DOHH2 (cell line): ENCODE measurements at regions not wholly inside any gene's neighbourhood (a gene's known extent, or its start where the extent isn't known, plus 50 kb on each side); places are given as distances from the start of the nearest gene placed in this dataset.

Experiments used
- H3F3A ChIP-seq: fragments of 200-600 bp; sonication (generic), shearing (Covaris generic); 2 replicates; pipeline ENCODE4 v1.6.0; 2016; ENCODE audit warnings: antibody characterized with exemption, mild to moderate bottlenecking; ENCODE audit not compliant: control insufficient read depth, insufficient read depth
- H3K27ac ChIP-seq: fragments of 200-600 bp; sonication (generic); 2 replicates; pipeline ENCODE4 v1.5.1; 2014; ENCODE audit warnings: low read depth, mild to moderate bottlenecking, low read length, moderate library complexity
- H3K27me3 ChIP-seq: fragments of 200-600 bp; sonication (generic); 2 replicates; pipeline ENCODE4 v1.6.1; 2014; ENCODE audit warnings: mild to moderate bottlenecking, low read length, mixed read lengths; ENCODE audit not compliant: control insufficient read depth
- H3K36me3 ChIP-seq: fragments of 200-600 bp; sonication (generic); 2 replicates; pipeline ENCODE4 v1.6.1; 2014; ENCODE audit warnings: mild to moderate bottlenecking, low read length, moderate library complexity, mixed read lengths; ENCODE audit not compliant: control insufficient read depth
- H3K4me1 ChIP-seq: fragments of 200-600 bp; sonication (generic); 2 replicates; pipeline ENCODE4 v1.6.1; 2014; ENCODE audit warnings: mild to moderate bottlenecking, low read length, mixed read lengths; ENCODE audit not compliant: control insufficient read depth
- H3K4me2 ChIP-seq: fragments of 200-600 bp; sonication (generic); 2 replicates; pipeline ENCODE4 v1.6.0; 2014; ENCODE audit warnings: mild to moderate bottlenecking, low read length, moderate library complexity
- H3K4me3 ChIP-seq: fragments of 200-600 bp; sonication (generic); 2 replicates; pipeline ENCODE4 v1.5.1; 2014; ENCODE audit warnings: mild to moderate bottlenecking, low read length, mixed read lengths
- H3K79me2 ChIP-seq: fragments of 200-600 bp; sonication (generic); 2 replicates; pipeline ENCODE4 v1.6.1; 2014; ENCODE audit warnings: mild to moderate bottlenecking, low read length, mixed read lengths; ENCODE audit not compliant: control insufficient read depth
- H3K9me2 ChIP-seq: fragments of 200-600 bp; sonication (generic); replicated peaks from 2 replicates; pipeline ENCODE4 v1.6.1; 2014; ENCODE audit warnings: mild to moderate bottlenecking, low read length, mixed read lengths; ENCODE audit not compliant: control insufficient read depth
- H3K9me3 ChIP-seq: fragments of 200-600 bp; sonication (generic); 2 replicates; pipeline ENCODE4 v1.6.1; 2014; ENCODE audit warnings: antibody characterized with exemption, low read length, mixed read lengths; ENCODE audit not compliant: control insufficient read depth, insufficient read depth
- H4K20me1 ChIP-seq: fragments of 200-600 bp; sonication (generic); 2 replicates; pipeline ENCODE4 v1.6.0; 2014; ENCODE audit warnings: low read depth, mild to moderate bottlenecking, antibody characterized with exemption, low read length, moderate library complexity; ENCODE audit not compliant: control insufficient read depth, insufficient read depth
- EZH2phosphoT487 ChIP-seq: fragments of 200-600 bp; sonication (generic); IDR thresholded peaks from 2 replicates; pipeline ENCODE4 v1.6.1; 2017; ENCODE audit warnings: borderline replicate concordance, mild to moderate bottlenecking, antibody characterized with exemption, low read length, moderate library complexity, mixed read lengths
- TF ChIP-seq, protein P1 (sequence below): fragments of 200-600 bp; sonication (generic); IDR thresholded peaks from one replicate; pipeline ENCODE4 v1.5.1; 2014; ENCODE audit warnings: antibody characterized with exemption, mild to moderate bottlenecking, low read depth, low read length; ENCODE audit not compliant: poor library complexity, severe bottlenecking

DNA sequence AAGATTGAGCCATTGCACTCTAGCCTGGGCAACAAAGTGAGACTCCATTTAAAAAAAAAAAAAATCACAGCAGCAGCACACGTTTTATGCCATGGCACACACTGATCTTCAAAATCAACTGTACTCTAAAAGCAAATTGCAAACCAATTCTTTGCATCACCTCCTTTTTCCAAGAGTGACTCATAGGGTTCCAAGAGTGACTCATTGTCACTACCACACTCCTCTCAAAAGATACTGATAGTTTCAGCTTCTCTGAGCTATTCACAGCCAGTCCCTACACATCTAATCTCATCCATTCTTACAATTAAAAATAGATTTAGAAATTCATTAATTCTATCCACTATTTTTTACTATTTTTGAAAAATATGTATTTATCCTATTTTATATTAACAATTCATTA, 1494.9 kb upstream of the AGA start:
- H4K20me1 ChIP-seq, result no peaks in the 10 kb centered on the region
- H3K9me2 ChIP-seq, result no peaks in the 10 kb centered on the region
- H3K4me1 ChIP-seq, result no peaks in the 10 kb centered on the region
- no peaks in the 10 kb centered on the region for H3F3A ChIP-seq
- H3K27me3 ChIP-seq, result no peaks in the 10 kb centered on the region
- H3K4me2 ChIP-seq, result no peak overlapping the region
- H3K79me2 ChIP-seq, result no peaks in the 10 kb centered on the region
- TF ChIP-seq EZH2phosphoT487, result no peak
- TF ChIP-seq, protein P1, sequence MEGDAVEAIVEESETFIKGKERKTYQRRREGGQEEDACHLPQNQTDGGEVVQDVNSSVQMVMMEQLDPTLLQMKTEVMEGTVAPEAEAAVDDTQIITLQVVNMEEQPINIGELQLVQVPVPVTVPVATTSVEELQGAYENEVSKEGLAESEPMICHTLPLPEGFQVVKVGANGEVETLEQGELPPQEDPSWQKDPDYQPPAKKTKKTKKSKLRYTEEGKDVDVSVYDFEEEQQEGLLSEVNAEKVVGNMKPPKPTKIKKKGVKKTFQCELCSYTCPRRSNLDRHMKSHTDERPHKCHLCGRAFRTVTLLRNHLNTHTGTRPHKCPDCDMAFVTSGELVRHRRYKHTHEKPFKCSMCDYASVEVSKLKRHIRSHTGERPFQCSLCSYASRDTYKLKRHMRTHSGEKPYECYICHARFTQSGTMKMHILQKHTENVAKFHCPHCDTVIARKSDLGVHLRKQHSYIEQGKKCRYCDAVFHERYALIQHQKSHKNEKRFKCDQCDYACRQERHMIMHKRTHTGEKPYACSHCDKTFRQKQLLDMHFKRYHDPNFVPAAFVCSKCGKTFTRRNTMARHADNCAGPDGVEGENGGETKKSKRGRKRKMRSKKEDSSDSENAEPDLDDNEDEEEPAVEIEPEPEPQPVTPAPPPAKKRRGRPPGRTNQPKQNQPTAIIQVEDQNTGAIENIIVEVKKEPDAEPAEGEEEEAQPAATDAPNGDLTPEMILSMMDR, result no peak
- H3K27ac ChIP-seq, result no peak overlapping the region
- peaks cover 2% of the 10 kb centered on the region; the same call in 1 of the 2 replicates for H3K9me3 ChIP-seq
- H3K36me3 ChIP-seq, result no peaks in the 10 kb centered on the region
- H3K4me3 ChIP-seq, result no peak overlapping the region

DNA sequence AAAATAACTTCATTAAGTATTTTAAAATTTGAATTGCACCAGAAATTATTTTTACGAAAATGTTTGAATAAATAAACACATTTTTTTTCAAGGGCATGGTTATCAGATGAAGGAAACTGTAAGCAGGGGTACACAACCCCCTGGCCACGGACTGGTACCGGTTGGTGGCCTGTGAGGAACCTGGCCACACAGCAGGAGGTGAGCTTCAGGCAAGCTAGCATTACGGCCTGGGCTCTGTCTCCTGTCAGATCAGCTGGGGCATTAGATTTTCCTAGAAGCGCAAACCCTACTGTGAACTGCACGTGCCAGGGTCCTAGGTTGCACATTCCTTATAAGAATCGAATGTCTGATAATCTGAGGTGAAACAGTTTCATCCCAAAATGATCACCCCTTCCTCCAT, 1499.7 kb upstream of the AGA start:
- H3K36me3 ChIP-seq, result no peaks in the 10 kb centered on the region
- peaks cover 2% of the 10 kb centered on the region; the same call in 1 of the 2 replicates for H3K9me3 ChIP-seq
- no peaks in the 10 kb centered on the region for H3K4me1 ChIP-seq
- H3K27me3 ChIP-seq, result no peaks in the 10 kb centered on the region
- H4K20me1 ChIP-seq, result no peaks in the 10 kb centered on the region
- H3F3A ChIP-seq, result no peaks in the 10 kb centered on the region
- TF ChIP-seq, protein P1, result no peak
- TF ChIP-seq EZH2phosphoT487, result no peak
- no peaks in the 10 kb centered on the region for H3K9me2 ChIP-seq
- H3K27ac ChIP-seq, result no peak overlapping the region
- H3K4me3 ChIP-seq, result no peak overlapping the region
- no peaks in the 10 kb centered on the region for H3K79me2 ChIP-seq
- H3K4me2 ChIP-seq, result no peak overlapping the region

DNA sequence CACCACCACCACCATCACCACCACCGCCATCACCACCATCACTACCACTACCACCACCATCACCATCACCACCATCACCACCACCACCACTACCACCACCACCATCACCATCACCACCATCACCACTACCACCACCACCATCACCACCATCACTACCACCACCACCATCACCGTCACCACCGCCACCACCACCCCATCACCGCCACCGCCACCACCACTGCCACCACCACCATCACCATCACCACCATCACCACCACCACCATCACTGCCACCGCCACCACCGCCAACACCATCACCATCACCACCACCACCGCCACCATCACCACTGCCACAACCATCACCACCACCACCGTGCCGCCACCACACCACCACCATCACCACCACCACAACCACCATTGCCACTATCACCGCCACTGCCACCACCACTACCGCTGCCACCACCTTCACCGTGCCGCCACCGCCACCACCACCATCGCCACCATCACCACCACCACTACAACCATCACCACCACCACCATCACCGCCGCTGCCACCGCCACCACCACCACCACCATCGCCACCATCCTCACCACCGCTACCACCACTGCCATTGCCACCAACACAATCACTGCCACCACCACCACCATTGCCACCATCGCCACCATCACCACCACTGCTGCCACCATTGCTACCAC, 1511.3 kb upstream of the AGA start:
- no peaks in the 10 kb centered on the region for H3K4me1 ChIP-seq
- no peaks in the 10 kb centered on the region for H3K9me2 ChIP-seq
- no peaks in the 10 kb centered on the region for H3K79me2 ChIP-seq
- no peaks in the 10 kb centered on the region for H3K36me3 ChIP-seq
- no peak overlapping the region for H3K4me2 ChIP-seq
- H3F3A ChIP-seq, result no peaks in the 10 kb centered on the region
- H3K27me3 ChIP-seq, result no peaks in the 10 kb centered on the region
- TF ChIP-seq, protein P1, result no peak
- TF ChIP-seq EZH2phosphoT487, result no peak
- no peak overlapping the region for H3K27ac ChIP-seq
- no peaks in the 10 kb centered on the region for H4K20me1 ChIP-seq
- peaks cover 13% of the 10 kb centered on the region; the same call in 1 of the 2 replicates for H3K9me3 ChIP-seq
- no peak overlapping the region for H3K4me3 ChIP-seq
